Daoy (cell line): ENCODE measurements at regions not wholly inside any gene's neighbourhood (a gene's known extent, or its start where the extent isn't known, plus 50 kb on each side); places are given as distances from the start of the nearest gene placed in this dataset.
A peak's percentile ranks its signal among the peaks of the same experiment; 100 is the strongest.
"Not testable (repeated sequence)": the region's sequence is repeated elsewhere in the genome, so short reads cannot be mapped to it uniquely, and the experiment has no call there.

ENCODE experiments used
- DNase-seq: peaks from one replicate; pipeline ENCODE4 v3.0.0-alpha.2; 2015; ENCODE audit warnings: low read depth

DNA sequence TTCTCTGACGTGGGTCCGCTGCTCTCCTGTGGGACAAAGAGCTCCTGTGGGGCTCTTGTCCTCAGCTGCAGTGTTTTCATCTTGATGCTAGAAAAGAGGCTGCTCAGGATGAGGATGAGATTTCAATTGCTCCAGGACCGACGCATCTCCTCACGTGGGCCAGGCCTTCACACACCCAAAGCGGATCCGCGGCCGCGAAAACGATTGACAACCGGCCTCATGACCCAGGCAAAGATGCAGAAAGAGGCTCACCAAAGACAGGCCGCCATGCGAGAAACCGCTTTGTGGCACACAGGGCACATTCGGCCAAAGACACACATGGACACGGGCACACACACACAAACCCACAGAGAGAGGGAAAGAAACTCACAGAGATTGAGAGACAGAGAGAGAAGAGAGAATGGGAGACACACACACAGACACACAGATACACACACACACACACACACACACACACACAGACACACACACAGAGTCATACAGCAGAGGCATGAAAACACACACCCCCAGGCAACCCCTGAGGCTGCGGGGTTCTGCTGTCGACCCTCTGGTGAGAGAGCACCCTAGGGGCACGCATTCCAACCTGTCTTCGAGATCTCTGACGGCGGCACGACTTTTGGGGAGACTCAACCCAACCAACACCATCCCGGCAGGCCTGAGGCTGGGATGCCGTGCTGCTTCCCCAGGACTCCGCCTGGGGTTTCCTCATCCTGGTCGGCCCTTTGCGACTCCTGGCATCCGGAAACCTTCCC is 168.5 kb upstream of the ZNF337 start:
- not testable (repeated sequence) for DNase-seq

DNA sequence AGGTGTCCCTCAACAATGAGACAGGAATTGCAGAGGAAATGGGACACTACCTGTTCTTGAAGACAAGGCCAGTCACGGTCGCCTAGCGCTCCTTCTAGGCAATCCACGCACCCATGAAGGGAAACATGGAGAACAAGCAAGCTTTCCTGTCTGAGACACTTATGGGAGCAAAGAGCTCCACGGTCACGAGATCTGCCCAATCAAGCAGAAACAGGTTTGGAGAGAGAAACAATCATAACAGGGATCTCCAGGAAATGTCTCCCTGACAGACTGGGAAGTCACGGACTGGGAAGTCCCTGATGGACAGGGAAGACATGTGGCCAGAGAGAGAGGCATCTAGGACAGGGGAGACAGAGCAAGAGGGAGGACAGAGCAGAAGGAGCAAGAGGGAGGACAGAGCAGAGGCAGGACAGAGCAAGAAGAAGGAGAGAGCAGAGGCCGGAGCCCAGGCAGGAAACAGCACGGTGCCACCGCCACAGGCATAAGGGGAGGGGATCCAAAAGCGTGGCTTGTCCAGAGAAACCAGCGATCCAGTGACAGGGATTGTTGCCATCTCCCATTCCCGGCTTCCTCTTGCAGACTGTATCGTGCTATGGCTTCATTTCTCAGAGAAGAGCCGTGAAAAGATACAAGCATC is 167.8 kb upstream of the ZNF337 start:
- no peak for DNase-seq

DNA sequence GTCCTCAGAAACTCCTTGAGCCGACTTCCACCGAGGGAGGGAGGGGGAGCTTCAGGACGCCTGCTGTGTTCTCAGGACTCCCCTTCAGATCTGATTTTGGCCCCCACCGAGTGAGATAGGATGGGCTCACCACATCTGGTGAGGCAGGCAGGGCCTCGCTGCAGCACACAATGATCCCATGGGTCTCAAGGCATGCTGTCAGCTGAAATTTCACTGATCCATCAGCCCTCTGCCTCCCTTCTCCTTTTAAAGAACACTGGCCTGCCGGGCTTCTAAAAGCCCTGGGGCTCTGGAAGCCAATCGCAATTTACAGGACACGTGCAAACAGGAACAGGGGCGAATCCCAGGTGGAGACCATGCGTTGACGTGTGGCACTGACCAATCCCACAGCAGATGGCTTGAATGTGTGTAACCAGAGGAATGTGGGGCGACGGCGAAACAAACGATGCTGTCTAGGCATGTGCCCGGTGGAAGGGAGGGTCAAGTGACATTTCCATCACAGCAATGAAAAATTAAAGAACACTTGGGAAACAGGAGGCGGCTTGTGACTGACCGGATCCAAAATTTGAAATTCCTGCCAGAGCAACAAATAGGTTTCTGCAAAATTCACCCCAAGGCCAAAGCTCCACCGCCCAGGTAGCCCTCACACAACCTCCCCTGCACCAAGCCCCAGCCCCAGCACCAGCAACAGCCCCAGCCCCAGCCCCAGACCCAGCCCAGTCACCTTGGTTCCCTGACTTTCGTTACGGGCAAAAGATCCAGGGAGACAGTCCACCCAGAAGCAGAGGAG is 167.1 kb upstream of the ZNF337 start:
- DNase-seq, result peak; percentile 92

DNA sequence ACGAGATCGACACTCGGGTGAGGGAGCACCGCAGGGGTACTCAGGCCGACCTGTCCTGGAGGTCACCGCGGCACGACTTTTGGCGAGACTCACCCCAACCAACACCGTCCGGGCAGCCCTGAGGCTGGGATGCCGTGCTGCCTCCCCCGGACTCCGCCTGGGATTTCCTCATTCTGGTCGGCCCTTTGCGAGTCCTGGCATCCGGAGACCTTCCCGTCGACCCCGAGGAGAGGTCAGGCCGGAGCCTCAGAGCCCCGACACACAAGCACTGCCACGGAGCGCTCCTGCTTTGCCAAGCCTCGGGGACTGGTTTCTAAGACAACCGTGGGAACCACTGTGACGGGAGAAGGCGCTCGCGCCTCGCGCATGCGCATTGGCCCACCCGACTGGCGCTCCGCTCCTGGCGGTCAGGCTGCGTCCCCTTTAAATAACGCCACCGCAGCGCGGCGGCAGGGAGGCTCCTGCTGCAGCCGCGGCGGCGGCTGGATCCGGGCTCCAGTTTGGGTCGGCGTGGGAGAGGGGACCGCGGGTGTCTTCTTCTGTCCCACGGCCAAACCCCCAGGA is 166.4 kb upstream of the ZNF337 start:
- DNase-seq, result peak; percentile 93

DNA sequence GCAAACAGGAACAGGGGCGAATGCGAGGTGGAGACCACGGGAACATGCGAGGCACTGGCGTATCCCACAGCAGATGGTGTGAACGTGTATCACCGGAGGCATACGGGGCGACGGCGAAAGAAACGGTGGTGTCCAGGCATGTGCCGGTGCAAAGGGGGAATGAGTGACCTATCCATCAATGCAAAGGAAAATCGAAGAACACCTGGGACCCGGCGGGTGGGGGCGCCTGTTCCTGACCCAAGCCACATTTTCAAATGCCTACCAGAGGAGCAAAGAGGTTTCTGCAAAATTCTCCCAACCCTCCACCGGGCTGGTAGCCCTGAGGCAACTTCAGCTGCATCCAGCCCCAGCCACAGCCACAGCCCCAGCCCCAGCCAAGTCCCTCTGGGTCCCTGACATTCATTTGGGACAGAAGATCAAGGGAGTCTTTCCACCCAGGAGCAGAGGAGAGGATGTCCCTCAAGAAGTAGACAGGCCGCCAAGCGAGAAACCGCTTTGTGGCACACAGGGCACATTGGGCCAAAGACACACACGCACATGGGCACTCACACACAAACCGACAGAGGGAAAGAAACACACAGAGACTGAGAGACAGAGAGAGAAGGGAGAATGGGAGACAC is 164.0 kb upstream of the ZNF337 start:
- peak; percentile 21 for DNase-seq

DNA sequence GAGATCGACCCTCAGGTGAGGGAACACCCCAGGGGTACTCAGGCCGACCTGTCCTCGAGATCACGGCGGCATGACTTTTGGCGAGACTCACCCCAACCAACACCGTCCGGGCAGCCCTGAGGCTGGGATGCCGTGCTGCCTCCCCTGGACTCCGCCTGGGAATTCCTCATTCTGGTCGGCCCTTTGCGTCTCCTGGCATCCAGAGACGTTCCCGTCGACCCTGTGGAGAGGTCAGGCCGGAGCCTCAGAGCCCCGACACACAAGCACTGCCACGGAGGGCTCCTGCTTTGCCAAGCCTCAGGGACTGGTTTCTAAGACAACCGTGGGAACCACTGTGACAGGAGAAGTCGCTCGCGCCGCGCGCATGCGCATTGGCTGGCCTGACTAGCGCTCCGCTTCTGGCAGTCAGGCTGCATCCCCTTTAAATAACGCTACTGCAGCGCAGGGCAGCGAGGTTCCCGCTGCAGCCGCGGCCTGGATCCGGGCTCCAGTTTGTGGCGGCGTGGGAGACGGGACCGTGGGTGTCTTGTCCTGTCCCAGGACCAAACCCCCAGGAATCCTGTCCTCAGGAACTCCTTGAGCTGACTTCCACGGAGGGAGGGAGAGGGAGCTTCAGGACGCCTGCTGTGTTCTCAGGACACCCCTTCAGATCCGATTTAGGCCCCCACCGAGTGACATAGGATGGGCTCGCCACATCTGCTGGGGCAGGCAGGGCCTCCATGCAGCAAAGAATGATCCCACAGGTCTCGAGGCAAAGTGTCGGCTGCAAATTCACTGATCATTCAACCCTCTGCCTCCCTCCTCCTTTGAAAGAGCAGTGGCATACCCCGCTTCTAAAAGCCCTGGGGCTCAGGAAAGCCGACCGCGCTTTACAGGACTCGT is 163.2 kb upstream of the ZNF337 start:
- peak; percentile 89 for DNase-seq

DNA sequence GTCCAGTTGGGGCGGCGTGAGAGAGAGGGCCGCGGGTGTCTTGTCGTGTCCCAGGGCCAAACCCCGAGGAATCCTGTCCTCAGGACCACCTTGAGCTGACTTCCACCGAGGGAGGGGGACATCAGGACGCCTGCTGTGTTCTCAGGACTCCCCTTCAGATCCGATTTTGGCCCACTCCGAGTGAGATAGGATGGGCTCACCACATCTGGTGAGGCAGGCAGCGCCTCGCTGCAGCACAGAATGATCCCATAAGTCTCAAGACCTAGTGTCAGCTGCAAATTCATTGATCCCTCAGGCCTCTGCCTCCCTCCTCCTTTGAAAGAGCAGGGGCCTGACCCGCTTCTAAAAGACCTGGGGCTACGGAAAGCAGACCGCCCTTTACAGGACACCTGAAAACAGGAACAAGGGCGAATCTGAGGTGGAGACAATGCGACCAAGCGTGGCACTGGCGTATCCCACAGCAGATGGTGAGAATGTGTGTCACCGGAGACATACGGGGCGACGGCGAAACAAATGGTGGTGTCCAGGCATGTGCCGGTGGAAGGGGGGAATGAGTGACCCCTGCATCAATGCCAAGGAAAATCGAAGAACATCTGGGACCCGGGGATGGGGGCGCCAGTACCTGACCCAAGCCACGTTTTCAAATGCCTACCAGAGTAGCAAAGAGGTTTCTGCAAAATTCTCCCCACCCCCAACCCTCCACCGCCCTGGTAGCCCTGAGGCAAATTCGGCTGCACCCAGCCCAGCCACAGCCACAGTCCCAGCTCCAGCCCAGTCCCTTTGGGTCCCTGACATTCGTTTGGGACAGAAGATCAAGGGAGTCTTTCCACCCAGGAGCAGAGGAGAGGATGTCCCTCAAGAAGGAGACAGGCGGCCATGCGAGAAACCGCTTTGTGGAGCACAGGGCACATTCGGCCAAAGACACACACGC is 162.1 kb upstream of the ZNF337 start:
- no peak for DNase-seq

DNA sequence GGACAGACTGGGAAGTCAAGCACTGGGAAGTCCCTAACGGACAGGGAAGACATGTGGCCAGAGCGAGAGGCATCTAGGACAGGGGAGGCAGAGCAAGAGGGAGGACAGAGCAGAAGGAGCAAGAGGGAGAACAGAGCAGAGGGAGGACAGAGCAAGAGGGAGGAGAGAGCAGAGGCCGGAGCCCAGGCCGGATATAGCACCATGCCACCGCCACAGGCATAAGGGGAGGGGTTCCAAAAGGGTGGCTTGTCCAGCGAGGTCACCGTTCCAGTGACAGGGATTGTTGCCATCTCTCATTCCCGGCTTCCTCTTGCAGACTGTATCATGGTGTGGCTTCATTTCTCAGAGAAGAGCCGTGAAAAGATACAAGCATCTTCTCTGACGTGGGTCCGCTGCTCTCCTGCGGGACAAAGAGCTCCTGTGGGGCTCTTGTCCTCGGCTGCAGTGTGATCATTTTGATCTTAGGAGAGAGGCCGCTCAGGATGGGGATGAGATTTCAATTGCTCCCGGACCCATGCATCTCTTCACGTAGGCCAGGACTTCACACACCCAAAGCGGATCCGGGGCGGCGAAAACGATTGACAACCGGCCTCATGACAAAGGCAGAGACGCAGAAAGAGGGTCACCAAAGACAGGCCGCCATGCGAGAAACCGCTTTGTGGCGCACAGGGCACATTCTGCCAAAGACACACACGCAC is 160.6 kb upstream of the ZNF337 start:
- DNase-seq, result not testable (repeated sequence)

DNA sequence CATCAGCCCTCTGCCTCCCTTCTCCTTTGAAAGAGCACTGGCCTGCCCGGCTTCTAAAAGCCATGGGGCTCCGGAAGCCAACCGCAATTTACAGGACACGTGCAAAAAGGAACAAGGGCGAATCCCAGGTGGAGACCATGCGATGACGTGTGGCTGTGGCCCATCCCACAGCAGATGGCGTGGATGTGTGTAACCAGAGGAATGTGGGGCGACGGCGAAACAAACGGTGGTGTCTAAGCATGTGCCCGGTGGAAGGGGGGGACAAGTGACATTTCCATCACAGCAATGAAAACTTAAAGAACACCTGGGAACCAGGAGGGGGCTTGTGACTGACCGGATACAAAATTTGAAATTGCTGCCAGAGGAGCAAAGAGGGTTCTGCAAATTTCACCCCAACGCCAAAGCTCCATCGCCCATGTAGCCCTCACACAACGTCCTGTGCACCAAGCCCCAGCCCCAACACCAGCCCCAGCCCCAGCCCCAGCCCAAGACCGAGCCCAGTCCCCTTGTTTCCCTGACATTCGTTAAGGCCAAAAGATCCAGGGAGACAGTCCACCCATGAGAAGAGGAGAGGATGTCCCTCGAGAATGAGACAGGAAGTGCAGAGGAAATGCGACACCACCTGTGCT is 159.7 kb upstream of the ZNF337 start:
- no peak for DNase-seq

DNA sequence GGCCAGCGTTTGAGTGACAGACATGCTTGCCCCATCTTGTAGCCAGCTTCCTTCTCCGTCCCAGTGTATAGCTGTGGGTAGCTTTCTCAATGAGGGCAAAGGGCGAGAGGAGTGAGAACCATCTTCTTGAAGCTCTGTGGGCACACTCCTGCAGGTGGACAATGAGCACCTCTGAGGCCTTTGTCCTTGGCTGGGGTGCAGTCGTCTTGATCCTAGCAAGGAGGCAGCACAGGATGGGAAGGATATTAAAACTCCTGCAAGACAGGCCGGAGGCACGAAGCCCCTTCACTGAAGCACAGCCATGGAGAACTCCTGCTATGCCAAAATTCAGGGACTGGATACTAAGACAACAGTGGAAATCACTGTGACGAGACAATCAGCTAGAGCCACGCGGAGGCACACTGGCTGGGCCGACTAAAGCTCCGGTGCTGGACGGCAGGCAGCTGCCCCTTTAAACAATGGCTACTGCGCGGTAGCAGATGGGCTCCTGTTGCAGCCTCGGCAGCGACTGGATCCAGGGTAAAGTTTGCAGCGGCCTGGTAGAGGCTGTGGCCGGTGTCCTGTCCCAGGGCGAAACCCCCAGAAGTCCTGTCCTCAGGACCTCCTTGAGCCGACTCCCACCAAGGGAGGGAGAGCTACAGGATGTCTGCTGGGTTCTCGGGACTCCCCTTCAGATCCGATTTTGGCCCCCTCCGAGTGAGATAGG is 159.0 kb upstream of the ZNF337 start:
- DNase-seq, result not testable (repeated sequence)

DNA sequence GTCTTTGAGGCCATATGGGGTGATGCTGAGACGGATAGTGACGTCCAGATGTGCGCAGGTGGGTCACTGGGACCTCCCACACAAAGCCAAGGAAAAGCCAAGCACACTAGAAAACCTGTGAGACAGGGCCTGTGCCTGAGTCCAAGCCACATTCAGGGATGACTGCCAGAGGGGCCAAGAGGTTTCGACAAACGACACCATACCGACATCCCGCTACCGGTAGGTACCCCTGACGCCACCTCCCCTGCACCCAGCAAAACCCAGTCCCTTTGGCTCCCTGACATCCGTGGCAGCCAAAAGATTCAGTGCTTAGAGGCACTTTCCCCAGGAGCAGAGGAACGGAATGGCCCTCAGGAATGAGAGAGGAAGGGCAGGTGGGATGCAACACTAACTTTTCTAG is 158.0 kb upstream of the ZNF337 start:
- not testable (repeated sequence) for DNase-seq

DNA sequence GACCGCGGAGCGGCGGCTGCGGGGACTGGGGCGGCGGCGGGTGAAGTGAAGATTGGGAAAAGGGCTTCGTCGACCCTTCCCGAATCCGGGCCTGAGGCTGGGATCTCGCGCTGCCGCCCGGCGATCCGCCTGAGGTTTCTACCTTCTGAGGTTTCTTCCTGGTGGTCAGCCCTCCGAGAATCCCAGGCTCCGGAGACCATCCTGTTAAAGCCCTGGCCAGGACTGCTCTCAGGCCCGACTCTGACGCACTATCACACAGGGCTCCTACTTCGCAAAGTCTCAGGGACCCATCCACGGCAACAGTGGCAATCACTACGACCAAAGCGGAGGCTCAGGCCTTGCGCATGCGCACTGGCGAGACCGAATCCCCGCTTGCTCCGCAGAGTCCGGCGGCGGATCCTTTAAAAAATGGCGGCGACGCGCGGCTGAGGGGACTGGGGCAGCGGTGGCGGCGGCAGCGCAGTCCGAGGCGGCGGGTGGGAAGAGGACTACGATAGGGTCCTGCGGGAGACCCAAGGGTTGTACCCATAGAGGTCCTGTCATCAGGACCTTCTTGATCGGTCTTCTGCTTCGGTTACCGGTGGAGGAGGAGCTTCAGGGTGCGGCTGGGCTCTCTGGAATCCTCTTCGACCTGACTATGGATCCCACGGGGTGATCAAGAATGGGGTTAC is 157.2 kb upstream of the ZNF337 start:
- DNase-seq, result peak; percentile 78

DNA sequence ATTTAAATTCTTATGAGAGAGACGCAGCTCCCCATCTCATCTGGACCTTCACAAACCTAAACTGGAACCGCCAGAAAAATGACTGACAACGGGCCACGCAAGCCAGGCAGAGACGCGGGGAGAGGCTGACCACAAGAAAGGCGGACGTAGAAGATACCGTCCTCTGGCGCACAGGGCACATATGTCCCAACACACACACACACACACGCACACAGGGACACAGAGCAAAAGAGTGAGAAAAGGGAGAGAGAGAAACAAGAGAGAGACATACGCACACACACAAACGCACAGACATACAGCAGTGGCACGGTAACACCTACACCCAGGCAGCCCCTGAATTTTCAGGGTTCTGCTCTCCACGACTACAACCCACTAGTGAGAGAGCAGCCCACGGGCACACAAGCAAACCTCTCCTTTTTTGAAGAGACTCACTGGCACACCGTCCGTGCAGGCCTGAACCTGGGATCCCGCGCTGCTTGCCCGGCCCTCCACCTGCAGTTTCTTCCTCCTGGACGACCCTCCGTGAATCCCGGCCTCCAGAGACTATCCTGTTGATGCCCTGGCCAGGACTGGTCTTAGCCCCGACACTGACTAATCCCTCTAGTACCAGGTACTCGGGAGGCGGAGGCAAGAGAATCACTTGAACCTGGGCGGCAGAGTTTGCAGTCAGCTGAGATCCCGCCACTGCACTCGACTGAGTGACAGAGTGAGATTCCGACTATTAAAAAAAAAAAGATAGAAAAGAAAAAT is 156.5 kb upstream of the ZNF337 start:
- DNase-seq, result not testable (repeated sequence)

DNA sequence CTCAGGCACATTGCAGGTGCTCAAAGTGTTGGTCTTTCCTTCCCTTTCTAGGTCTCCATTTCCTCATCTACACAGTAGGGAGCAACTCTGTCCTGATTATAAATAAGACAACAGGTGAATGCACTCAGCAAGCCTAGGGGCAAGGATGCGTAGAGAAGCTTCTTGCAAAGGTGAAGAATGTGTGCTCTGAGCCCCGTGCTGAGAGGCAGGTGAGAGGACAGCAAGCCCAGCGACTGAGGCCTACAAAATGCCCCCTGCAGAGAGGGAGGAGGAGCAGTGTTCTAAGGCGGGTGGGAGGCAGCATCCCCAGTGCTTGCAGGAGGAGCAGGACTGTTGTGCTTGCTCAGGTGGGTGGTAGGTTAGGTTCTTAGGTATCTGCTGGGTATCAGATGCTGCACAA is 153.5 kb upstream of the ZNF337 start:
- not testable (repeated sequence) for DNase-seq

DNA sequence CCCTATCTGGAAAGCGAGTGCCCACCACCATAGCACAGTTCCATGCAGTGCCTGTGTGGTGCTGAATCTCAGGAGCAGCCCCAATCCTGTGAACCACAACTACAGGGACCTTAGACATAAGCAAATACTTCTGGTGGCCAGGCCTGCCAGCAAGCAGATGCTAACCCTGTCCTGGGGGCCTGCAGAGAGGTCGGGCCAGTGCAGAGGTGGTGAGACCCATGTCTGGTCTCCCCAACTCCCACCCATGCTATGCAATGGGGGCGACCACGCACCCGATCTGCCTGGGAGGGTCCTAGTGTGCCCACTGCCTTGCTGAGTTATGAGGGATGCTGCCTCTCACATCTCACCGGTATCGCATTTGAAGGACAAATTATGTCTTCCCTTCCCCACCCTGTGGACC is 151.6 kb upstream of the ZNF337 start:
- DNase-seq, result no peak

DNA sequence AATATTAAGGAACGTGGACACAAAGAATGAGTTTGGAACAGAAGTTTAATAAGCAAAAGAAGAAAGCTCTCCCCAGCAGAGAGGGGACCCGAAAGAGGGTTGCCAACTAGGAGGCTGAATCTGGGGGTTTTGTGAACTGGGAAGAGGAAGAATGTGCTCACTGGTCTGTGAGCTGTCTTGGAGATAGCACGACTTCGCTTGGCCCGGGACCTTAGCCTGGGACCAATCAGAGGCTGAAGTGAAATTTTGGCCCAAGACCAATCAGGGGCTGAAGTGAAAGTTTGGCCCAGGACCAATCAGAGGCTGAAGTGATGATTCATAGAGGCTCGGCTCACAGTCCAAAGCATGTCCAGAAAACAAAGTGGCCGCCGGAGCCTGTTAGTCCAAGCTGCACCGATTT is 148.0 kb upstream of the ZNF337 start:
- DNase-seq, result not testable (repeated sequence)

DNA sequence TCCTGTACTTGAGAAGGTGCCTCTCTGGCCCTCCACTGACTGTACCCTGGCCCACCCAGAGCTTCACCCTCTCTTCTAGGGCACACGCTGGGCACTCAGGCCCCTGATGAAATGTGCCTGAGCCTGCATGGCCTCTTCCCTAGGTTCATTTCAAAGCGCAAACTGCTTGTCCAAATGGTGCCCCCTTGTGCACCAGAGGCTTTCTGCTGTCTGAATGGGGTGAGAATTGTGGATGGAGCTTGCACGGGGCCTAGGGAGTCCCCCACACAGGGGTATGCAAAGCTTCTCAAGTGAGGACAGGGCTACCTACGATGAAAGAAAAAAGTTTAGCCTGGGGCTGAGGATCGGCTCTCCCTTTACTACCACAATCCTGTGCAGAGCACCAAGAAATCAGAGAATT is 116.9 kb upstream of the ZNF337 start:
- DNase-seq, result not testable (repeated sequence)
